HCT116 (cell line): ENCODE measurements at regions not wholly inside any gene's neighbourhood (a gene's known extent, or its start where the extent isn't known, plus 50 kb on each side); places are given as distances from the start of the nearest gene placed in this dataset.

Source experiments
- CTCF ChIP-seq, 3 experiments: fragments of 200-600 bp in 1 of 3; sonication (generic) in 1 of 3; IDR thresholded peaks in 2 of 3; conservative IDR thresholded peaks in 1 of 3; 2 replicates each; pipeline ENCODE4 v1.5.1; 2012 to 2017; ENCODE audit warnings: low read depth in 2 of 3, low read length in 2 of 3, antibody characterized with exemption in 1 of 3, borderline replicate concordance in 1 of 3, control low read depth in 1 of 3, mild to moderate bottlenecking in 1 of 3, mixed read lengths in 1 of 3, mixed run types in 1 of 3, moderate library complexity in 1 of 3; ENCODE audit not compliant: insufficient read depth in 1 of 3
- EZH2 ChIP-seq: fragments of 200-600 bp; sonication (generic); IDR thresholded peaks from 2 replicates; pipeline ENCODE4 v1.6.1; 2017; ENCODE audit warnings: antibody characterized with exemption, mixed run types
- EZH2phosphoT487 ChIP-seq: fragments of 200-600 bp; IDR thresholded peaks from 2 replicates; pipeline ENCODE4 v1.6.1; 2018; ENCODE audit warnings: antibody characterized with exemption, borderline replicate concordance
- FOSL1 ChIP-seq: IDR thresholded peaks from 2 replicates; pipeline ENCODE4 v1.6.1; 2012; ENCODE audit warnings: low read depth
- JUND ChIP-seq: IDR thresholded peaks from 2 replicates; pipeline ENCODE4 v1.6.1; 2012
- MAX ChIP-seq: IDR thresholded peaks from 2 replicates; pipeline ENCODE4 v1.6.1; 2012
- POLR2A ChIP-seq: IDR thresholded peaks from 2 replicates; pipeline ENCODE4 v1.7.0; 2011; ENCODE audit warnings: borderline replicate concordance; ENCODE audit not compliant: insufficient read depth, insufficient read length; ENCODE audit errors: extremely low read depth
- POLR2AphosphoS5 ChIP-seq: IDR thresholded peaks from 2 replicates; pipeline ENCODE4 v1.6.1; 2011; ENCODE audit warnings: mild to moderate bottlenecking, low read depth, low read length, moderate library complexity
- SRF ChIP-seq: IDR thresholded peaks from 2 replicates; pipeline ENCODE4 v1.6.1; 2012; ENCODE audit warnings: low read depth
- ZNF274 ChIP-seq: fragments of 200-500 bp; sonication (Bioruptor generic); IDR thresholded peaks from 2 replicates; pipeline ENCODE4 v1.6.1; 2014; ENCODE audit warnings: mild to moderate bottlenecking, low read depth, low read length, inconsistent platforms
- TF ChIP-seq, protein P1 (sequence below): IDR thresholded peaks from 2 replicates; pipeline ENCODE4 v1.6.1; 2012; ENCODE audit warnings: low read depth

DNA sequence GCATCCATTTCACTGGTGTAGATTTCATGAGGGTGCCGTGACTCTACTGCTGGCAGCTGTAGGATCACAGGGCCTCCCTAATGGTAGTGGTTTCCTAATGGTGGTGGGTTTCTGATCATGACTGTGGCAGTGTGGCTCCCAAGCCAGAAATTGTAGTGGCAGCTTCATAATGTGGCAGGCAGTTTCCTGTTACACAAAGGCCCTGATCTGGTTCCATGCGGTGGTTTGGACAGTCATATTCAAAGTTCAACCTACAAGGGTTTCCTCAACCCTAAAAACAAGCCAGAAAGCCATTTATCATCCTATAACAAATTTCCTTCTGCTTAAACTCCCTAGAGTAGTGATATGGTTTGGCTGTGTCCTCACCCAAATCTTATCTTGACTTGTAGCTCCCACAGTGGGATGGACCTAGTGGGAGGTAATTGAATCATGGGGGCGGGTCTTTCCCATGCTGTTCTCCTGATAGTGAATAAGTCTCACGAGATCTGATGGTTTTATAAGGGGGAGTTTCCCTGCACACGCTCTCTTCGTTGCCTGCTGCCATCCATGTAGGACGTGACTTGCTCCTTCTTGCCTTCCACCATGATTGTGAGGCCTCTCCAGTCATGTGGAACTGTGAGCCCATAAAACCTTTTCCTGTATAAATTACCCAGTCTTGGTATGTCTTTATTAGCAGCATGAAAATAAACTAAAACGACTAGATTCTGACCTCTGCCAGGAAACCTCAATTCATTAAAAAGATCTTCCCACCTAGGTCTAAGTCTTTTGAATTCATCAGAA is 257.1 kb downstream of the EFCAB11 start:
- TF ChIP-seq JUND (no peak), POLR2A (no peak), EZH2 (no peak), MAX (no peak), POLR2AphosphoS5 (no peak), SRF (no peak), CTCF (IDR thresholded peaks at IDR 0.05 in 2 of 3, conservative IDR thresholded peaks at IDR 0.05 in 1 of 3; ENCODE audit: borderline replicate concordance in 1 of 3, insufficient read depth in 1 of 3, low read depth in 2 of 3, low read length in 2 of 3) (no peak), EZH2phosphoT487 (no peak), FOSL1 (no peak), ZNF274 (no peak)
- TF ChIP-seq, protein P1, sequence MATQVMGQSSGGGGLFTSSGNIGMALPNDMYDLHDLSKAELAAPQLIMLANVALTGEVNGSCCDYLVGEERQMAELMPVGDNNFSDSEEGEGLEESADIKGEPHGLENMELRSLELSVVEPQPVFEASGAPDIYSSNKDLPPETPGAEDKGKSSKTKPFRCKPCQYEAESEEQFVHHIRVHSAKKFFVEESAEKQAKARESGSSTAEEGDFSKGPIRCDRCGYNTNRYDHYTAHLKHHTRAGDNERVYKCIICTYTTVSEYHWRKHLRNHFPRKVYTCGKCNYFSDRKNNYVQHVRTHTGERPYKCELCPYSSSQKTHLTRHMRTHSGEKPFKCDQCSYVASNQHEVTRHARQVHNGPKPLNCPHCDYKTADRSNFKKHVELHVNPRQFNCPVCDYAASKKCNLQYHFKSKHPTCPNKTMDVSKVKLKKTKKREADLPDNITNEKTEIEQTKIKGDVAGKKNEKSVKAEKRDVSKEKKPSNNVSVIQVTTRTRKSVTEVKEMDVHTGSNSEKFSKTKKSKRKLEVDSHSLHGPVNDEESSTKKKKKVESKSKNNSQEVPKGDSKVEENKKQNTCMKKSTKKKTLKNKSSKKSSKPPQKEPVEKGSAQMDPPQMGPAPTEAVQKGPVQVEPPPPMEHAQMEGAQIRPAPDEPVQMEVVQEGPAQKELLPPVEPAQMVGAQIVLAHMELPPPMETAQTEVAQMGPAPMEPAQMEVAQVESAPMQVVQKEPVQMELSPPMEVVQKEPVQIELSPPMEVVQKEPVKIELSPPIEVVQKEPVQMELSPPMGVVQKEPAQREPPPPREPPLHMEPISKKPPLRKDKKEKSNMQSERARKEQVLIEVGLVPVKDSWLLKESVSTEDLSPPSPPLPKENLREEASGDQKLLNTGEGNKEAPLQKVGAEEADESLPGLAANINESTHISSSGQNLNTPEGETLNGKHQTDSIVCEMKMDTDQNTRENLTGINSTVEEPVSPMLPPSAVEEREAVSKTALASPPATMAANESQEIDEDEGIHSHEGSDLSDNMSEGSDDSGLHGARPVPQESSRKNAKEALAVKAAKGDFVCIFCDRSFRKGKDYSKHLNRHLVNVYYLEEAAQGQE: no peak
